Gastrocnemius medialis (tissue), 4 donors: ENCODE measurements at regions not wholly inside any gene's neighbourhood (a gene's known extent, or its start where the extent isn't known, plus 50 kb on each side); places are given as distances from the start of the nearest gene placed in this dataset.
A peak's percentile ranks its signal among the peaks of the same experiment; 100 is the strongest.

Experiments
- ATAC-seq, 2 donors: fragments of 150-250 bp; one replicate each; pipeline ENCODE4 v1.9.1; 2016
- DNase-seq, 2 donors: peaks; one replicate each; pipeline ENCODE4 v3.0.0-alpha.2; 2019
- H3K27ac ChIP-seq, 4 donors: fragments of 200-600 bp; sonication (generic); 1 replicate in 1 of 4; 2 replicates in 3 of 4; pipeline ENCODE4 v1.5.1; 2016 to 2018; ENCODE audit warnings: mild to moderate bottlenecking in 2 of 4, moderate library complexity in 1 of 4
- H3K27me3 ChIP-seq, 3 donors: fragments of 200-600 bp; sonication (generic) in 2 of 3; 1 replicate in 1 of 3; 2 replicates in 2 of 3; pipeline versions ENCODE4 v1.5.1 to v1.6.0; 2016 to 2019; ENCODE audit warnings: mild to moderate bottlenecking in 1 of 3, moderate library complexity in 1 of 3
- H3K36me3 ChIP-seq, 2 donors: fragments of 200-600 bp; sonication (generic) in 1 of 2; one replicate each; pipeline ENCODE4 v1.5.1; 2017 to 2018
- H3K4me1 ChIP-seq, 2 donors: fragments of 200-600 bp; sonication (generic) in 1 of 2; one replicate each; pipeline ENCODE4 v1.5.1; 2016 to 2017; ENCODE audit warnings: mild to moderate bottlenecking in 2 of 2
- H3K4me3 ChIP-seq, 4 donors: fragments of 200-600 bp; sonication (generic) in 3 of 4; 1 replicate in 1 of 4; 2 replicates in 3 of 4; pipeline ENCODE4 v1.5.1; 2016 to 2019; ENCODE audit warnings: mild to moderate bottlenecking in 2 of 4
- H3K9me3 ChIP-seq, 3 donors: fragments of 200-600 bp; sonication (generic) in 2 of 3; 1 replicate in 1 of 3; 2 replicates in 2 of 3; pipeline ENCODE4 v1.5.1; 2016 to 2019
- CTCF ChIP-seq, 5 experiments: fragments of 450-650 bp in 3 of 5; fragments of 200-600 bp in 2 of 5; sonication (generic) in 2 of 5; IDR thresholded peaks in 4 of 5; conservative IDR thresholded peaks in 1 of 5; 1 replicate in 4 of 5; 2 replicates in 1 of 5; pipeline ENCODE4 v1.5.1; 2016 to 2019; ENCODE audit warnings: antibody characterized with exemption in 5 of 5, mild to moderate bottlenecking in 3 of 5, moderate library complexity in 3 of 5
- POLR2A ChIP-seq, 2 donors: fragments of 450-650 bp; IDR thresholded peaks; one replicate each; pipeline ENCODE4 v1.6.1; 2017; ENCODE audit warnings: antibody characterized with exemption in 2 of 2, mild to moderate bottlenecking in 2 of 2, moderate library complexity in 2 of 2
- in situ Hi-C, 4 donors: fragments of 200-750 bp; cut with MboI; loops; one replicate each; pipeline versions ENCODE4 v1.15.0 to v1.8.0; 2017; ENCODE audit warnings: low sequenced_read_pairs in 4 of 4
- intact Hi-C: fragments of 100-400 bp; cut with DNase I; formaldehyde crosslinking; loops from one replicate; pipeline ENCODE4 v1.15.1; 2023; ENCODE audit warnings: low total_unique reads

- intact Hi-C loops (loop anchor here (2.0 to 10.0 kb wide), 6 partner anchors 16 to 1099 kb away; no protein-coding TSS in a partner anchor), in situ Hi-C loops (loop anchor here (25.0 kb wide), 3 partner anchors 314 to 1039 kb away; no protein-coding TSS in a partner anchor)
- H3K27ac ChIP-seq: peak overlapping the region; percentile 75 to 82 (median 80)
- peak in 1 of 2 donors; percentile 17 for TF ChIP-seq POLR2A (IDR thresholded peaks at IDR 0.05)
- peak in 1 of 5 experiments; percentile 9 for TF ChIP-seq CTCF (IDR thresholded peaks at IDR 0.05 in 4 of 5, conservative IDR thresholded peaks at IDR 0.05 in 1 of 5)
- no peaks in the 10 kb centered on the region for H3K36me3 ChIP-seq
- H3K4me1 ChIP-seq: peaks cover 28 to 32% of the 10 kb centered on the region in 2 donors
- H3K9me3 ChIP-seq: no peaks in the 10 kb centered on the region
- ATAC-seq: peak; percentile 67 to 76
- H3K27me3 ChIP-seq: no peaks in the 10 kb centered on the region
- no peak overlapping the region for H3K4me3 ChIP-seq
- DNase-seq: peak; percentile 41 to 65
Measured at GRCh38 chr4:23373261-23373660, 516.6 kb downstream of the PPARGC1A start.

- H3K27ac ChIP-seq: peak overlapping the region; percentile 44 to 85 (median 68)
Measured at GRCh38 chr4:23371533-23371932, 518.3 kb downstream of the PPARGC1A start.

GRCh38 chr4:23369331-23369730 is 520.5 kb downstream of the PPARGC1A start:
- Histone ChIP-seq H3K9me3 (no peaks in the 10 kb centered on the region), H3K36me3 (no peaks in the 10 kb centered on the region), H3K27ac (peak overlapping the region; percentile 73 to 85 (median 80)), H3K4me3 (no peak overlapping the region), H3K4me1 (peaks cover 33 to 37% of the 10 kb centered on the region in 2 donors), H3K27me3 (no peaks in the 10 kb centered on the region)
- in situ Hi-C loops (loop anchor here (10.0 to 25.0 kb wide), 4 partner anchors 215 to 1043 kb away; no protein-coding TSS in a partner anchor), intact Hi-C loops (loop anchor here (5.0 to 10.0 kb wide), 3 partner anchors 215 to 348 kb away; no protein-coding TSS in a partner anchor)
- ATAC-seq (peak in 1 of 2 donors; percentile 50), DNase-seq (peak in 1 of 2 donors; percentile 77)
- no peak for TF ChIP-seq POLR2A (IDR thresholded peaks at IDR 0.05)
- TF ChIP-seq CTCF (IDR thresholded peaks at IDR 0.05 in 4 of 5, conservative IDR thresholded peaks at IDR 0.05 in 1 of 5): no peak

More at GRCh38 chr4:23371533-23371932, 518.3 kb downstream of the PPARGC1A start:
- TF ChIP-seq CTCF (IDR thresholded peaks at IDR 0.05 in 4 of 5, conservative IDR thresholded peaks at IDR 0.05 in 1 of 5) (no peak), POLR2A (IDR thresholded peaks at IDR 0.05) (no peak)
- Histone ChIP-seq H3K4me1 (peaks cover 28 to 32% of the 10 kb centered on the region in 2 donors), H3K9me3 (no peaks in the 10 kb centered on the region), H3K36me3 (no peaks in the 10 kb centered on the region), H3K4me3 (no peak overlapping the region), H3K27me3 (no peaks in the 10 kb centered on the region)
- intact Hi-C loops (loop anchor here (5.0 to 10.0 kb wide), 5 partner anchors 513 to 1101 kb away; no protein-coding TSS in a partner anchor), in situ Hi-C loops (loop anchor here (25.0 kb wide), 3 partner anchors 316 to 1041 kb away; no protein-coding TSS in a partner anchor)
- DNase-seq (no peak), ATAC-seq (no peak)

GRCh38 chr4:23368081-23368697 is 521.7 kb downstream of the PPARGC1A start:
- H3K4me1 ChIP-seq: peaks cover 24 to 30% of the 10 kb centered on the region in 2 donors
- peak overlapping the region; percentile 73 to 85 (median 80) for H3K27ac ChIP-seq
- no peaks in the 10 kb centered on the region for H3K36me3 ChIP-seq
- intact Hi-C loops: loop anchor here (1.0 to 10.0 kb wide), 5 partner anchors 87 to 1051 kb away; no protein-coding TSS in a partner anchor
- in situ Hi-C loops: loop anchor here (10.0 to 25.0 kb wide), 4 partner anchors 217 to 1044 kb away; no protein-coding TSS in a partner anchor
- ATAC-seq: peak; percentile 77 to 83
- no peaks in the 10 kb centered on the region for H3K9me3 ChIP-seq
- H3K27me3 ChIP-seq: no peaks in the 10 kb centered on the region
- peak; percentile 59 to 78 for DNase-seq
- peak; percentile 72 to 77 (median 74) for TF ChIP-seq CTCF (IDR thresholded peaks at IDR 0.05 in 4 of 5, conservative IDR thresholded peaks at IDR 0.05 in 1 of 5)
- no peak for TF ChIP-seq POLR2A (IDR thresholded peaks at IDR 0.05)
- H3K4me3 ChIP-seq: no peak overlapping the region
